ENCODE measurements at regions not wholly inside any gene's neighbourhood (a gene's known extent, or its start where the extent isn't known, plus 50 kb on each side); places are given as distances from the start of the nearest gene placed in this dataset.

DNA sequence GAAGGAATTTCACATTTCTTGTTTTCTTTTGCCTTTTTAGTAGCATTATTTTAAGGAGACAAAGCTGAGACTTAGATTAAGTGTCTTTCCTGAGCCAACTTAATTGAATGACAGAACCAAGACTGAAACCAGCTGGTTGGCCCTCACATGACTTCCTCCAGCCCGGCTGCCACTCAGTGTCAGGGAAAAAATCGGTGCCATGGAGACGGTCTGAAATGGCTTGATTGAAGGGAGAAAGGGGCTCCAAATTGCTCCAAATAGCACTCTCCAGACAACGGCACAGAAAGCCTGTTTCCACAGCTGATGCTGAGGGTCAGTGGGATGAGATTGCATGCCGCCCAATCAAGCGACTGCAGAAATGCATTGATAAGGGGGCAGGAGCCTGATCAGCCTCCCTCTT, 475.2 kb upstream of the IL12A start:
- no peak for TF ChIP-seq CTCF (IDR thresholded peaks at IDR 0.05; ENCODE audit: insufficient read depth, low read length)
- no peak for DNase-seq (ENCODE audit: low read depth)
- H3K4me3 ChIP-seq (ENCODE audit: low read depth, low read length): no peak overlapping the region

DNA sequence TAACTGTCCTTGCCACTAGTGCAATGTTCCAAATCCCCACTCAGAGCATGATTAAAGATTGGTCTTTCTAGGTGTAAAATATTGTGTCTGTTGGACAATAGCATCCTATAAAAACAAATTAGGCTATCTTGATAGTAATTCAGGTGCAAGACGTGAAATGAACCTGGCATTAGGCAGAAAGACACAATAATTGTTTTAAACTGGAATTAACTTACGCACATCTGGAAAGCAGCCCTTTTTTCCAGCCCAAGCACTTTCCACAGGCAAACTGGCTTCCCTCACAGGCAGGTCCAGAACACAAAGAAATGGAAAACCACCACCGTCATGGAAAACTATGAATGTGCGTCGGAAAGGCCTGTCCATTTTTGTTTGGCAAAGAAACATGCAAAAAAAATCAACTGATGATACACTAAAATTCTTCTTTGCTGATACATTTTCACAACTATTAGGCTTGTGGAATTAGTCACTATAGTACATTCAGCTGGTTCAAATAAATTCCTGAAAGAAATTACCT, 474.7 kb upstream of the IL12A start:
- no peak for TF ChIP-seq CTCF (IDR thresholded peaks at IDR 0.05; ENCODE audit: insufficient read depth, low read length)
- H3K4me3 ChIP-seq (ENCODE audit: low read depth, low read length): no peak overlapping the region
- no peak for DNase-seq (ENCODE audit: low read depth)

DNA sequence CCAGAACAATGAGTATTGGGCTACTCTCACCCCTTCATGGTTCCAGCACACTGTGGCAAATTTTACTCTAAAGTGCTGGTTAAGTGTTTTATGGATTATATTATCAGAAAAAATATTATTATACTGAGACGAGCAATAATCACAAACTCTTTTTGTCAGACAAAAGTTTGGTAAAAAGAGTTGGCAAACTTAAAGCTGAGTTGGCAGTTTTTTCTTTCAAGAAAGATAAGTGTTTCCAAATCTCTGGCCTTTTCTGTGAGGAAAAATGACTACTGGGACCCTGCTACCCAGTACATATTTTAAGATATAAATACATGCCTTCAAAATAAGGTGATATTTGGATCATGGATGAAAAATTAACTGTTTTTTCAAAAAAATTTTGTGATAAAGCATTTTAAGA, 471.5 kb upstream of the IL12A start:
- no peak for TF ChIP-seq CTCF (IDR thresholded peaks at IDR 0.05; ENCODE audit: insufficient read depth, low read length)
- no peak overlapping the region for H3K4me3 ChIP-seq (ENCODE audit: low read depth, low read length)
- DNase-seq (ENCODE audit: low read depth): no peak

DNA sequence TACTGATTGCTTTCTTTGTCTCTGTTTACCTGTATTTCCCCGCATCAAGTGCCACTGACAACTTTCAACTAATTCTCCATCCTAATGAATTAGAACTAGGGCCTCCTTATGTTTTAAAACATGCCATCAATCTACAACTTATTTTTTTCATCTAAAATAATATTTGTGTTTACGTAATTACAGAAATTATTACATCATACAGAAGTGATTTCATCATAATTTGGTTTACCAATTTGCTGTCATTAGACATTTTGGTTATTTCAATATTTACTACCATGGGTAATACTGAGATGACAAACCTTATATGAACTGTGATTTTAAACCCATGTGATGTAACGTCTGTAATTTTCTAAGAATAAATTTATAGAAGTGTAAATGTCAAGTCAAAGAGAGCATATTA, 468.0 kb upstream of the IL12A start:
- DNase-seq (ENCODE audit: low read depth): no peak
- no peak for TF ChIP-seq CTCF (IDR thresholded peaks at IDR 0.05; ENCODE audit: insufficient read depth, low read length)
- no peak overlapping the region for H3K4me3 ChIP-seq (ENCODE audit: low read depth, low read length)

GRCh38 chr3:159522276-159522675, 466.4 kb upstream of the IL12A start:
- no peak for TF ChIP-seq CTCF (IDR thresholded peaks at IDR 0.05; ENCODE audit: insufficient read depth, low read length)
- H3K4me3 ChIP-seq (ENCODE audit: low read depth, low read length): no peak overlapping the region
- no peak for DNase-seq (ENCODE audit: low read depth)

DNA sequence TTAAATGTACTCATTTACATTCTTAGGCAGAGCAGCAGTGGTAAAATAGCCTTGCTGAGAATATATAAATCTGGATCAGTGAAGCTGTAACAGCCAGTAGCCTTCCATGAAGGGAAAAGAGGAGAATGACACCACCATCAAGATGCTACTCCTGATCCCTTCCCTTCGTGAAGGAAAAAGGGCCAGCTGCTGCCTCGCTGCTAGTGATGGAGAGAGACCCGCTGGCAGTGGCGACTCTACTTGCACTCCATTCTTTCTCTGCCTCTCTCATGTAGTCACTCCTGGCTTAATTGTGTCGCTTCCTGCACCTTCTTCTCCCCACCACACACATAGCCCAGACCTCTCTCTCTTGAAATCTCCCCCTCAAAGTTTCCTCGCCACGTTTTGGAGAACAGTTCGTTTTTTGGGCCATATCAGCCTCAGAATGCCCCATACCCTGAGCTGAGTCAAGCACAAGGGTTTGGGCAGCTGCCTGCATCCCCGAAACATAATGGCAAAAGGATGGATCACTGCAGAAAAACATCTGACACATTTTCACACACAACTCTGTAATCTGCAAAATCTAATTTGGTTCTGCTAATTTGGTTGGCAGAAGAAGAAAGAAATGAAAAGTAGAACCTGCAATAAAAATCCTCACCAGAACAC, 460.3 kb upstream of the IL12A start:
- no peak for DNase-seq (ENCODE audit: low read depth)
- H3K4me3 ChIP-seq (ENCODE audit: low read depth, low read length): no peak overlapping the region
- TF ChIP-seq CTCF (IDR thresholded peaks at IDR 0.05; ENCODE audit: insufficient read depth, low read length): no peak

DNA sequence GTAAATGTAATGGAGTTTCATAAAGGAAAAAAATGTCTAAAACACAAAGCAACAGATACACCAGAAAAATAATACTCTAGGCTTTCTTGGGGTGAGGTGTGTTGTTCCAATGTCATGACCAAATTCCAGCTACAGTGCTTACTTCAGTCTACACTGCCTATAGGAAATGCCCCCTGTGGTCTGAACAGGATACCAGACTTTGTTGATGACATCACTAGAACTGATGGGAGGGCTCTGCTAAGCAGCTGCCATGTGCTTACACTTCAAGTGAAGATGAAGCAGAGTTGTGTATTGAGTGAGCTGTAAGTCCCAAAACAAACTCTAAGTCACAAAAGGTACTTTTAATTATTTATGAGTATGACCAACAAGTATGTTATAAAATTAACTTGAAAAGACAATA, 456.1 kb upstream of the IL12A start:
- no peak for DNase-seq (ENCODE audit: low read depth)

More for the DNA sequence above, 456.1 kb upstream of the IL12A start:
- TF ChIP-seq CTCF (IDR thresholded peaks at IDR 0.05; ENCODE audit: insufficient read depth, low read length): no peak
- H3K4me3 ChIP-seq (ENCODE audit: low read depth, low read length): no peak overlapping the region
